ENCODE measurements at regions not wholly inside any gene's neighbourhood (a gene's known extent, or its start where the extent isn't known, plus 50 kb on each side); places are given as distances from the start of the nearest gene placed in this dataset.

GRCh38 chr6:14571001-14571400 lies 453.4 kb downstream of the CD83 start:
- DNase-seq (ENCODE audit: low read depth): no peak
- H3K4me3 ChIP-seq (ENCODE audit: control insufficient read depth, low read depth, low read length): no peak overlapping the region
- TF ChIP-seq CTCF (IDR thresholded peaks at IDR 0.05; ENCODE audit: control insufficient read depth, insufficient read depth, low read depth, low read length, missing control alignments): no peak

GRCh38 chr6:14571746-14572145 lies 454.2 kb downstream of the CD83 start:
- DNase-seq (ENCODE audit: low read depth): no peak
- no peak overlapping the region for H3K4me3 ChIP-seq (ENCODE audit: control insufficient read depth, low read depth, low read length)
- TF ChIP-seq CTCF (IDR thresholded peaks at IDR 0.05; ENCODE audit: control insufficient read depth, insufficient read depth, low read depth, low read length, missing control alignments): no peak

GRCh38 chr6:14573267-14573666 lies 455.7 kb downstream of the CD83 start:
- no peak for TF ChIP-seq CTCF (IDR thresholded peaks at IDR 0.05; ENCODE audit: control insufficient read depth, insufficient read depth, low read depth, low read length, missing control alignments)
- DNase-seq (ENCODE audit: low read depth): no peak

GRCh38 chr6:14573703-14574290 lies 456.2 kb downstream of the CD83 start:
- no peak for TF ChIP-seq CTCF (IDR thresholded peaks at IDR 0.05; ENCODE audit: control insufficient read depth, insufficient read depth, low read depth, low read length, missing control alignments)
- no peak for DNase-seq (ENCODE audit: low read depth)
- no peak overlapping the region for H3K4me3 ChIP-seq (ENCODE audit: control insufficient read depth, low read depth, low read length)

More at GRCh38 chr6:14573267-14573666, 455.7 kb downstream of the CD83 start:
- H3K4me3 ChIP-seq (ENCODE audit: control insufficient read depth, low read depth, low read length): no peak overlapping the region

- TF ChIP-seq CTCF (IDR thresholded peaks at IDR 0.05; ENCODE audit: control insufficient read depth, insufficient read depth, low read depth, low read length, missing control alignments): no peak
- DNase-seq (ENCODE audit: low read depth): no peak
- H3K4me3 ChIP-seq (ENCODE audit: control insufficient read depth, low read depth, low read length): no peak overlapping the region
Observed at GRCh38 chr6:14575961-14576360, 458.4 kb downstream of the CD83 start.

- no peak for DNase-seq (ENCODE audit: low read depth)
- H3K4me3 ChIP-seq (ENCODE audit: control insufficient read depth, low read depth, low read length): no peak overlapping the region
- no peak for TF ChIP-seq CTCF (IDR thresholded peaks at IDR 0.05; ENCODE audit: control insufficient read depth, insufficient read depth, low read depth, low read length, missing control alignments)
Observed at GRCh38 chr6:14578994-14579393, 461.4 kb downstream of the CD83 start.

- H3K4me3 ChIP-seq (ENCODE audit: control insufficient read depth, low read depth, low read length): no peak overlapping the region
- TF ChIP-seq CTCF (IDR thresholded peaks at IDR 0.05; ENCODE audit: control insufficient read depth, insufficient read depth, low read depth, low read length, missing control alignments): no peak
- DNase-seq (ENCODE audit: low read depth): no peak
Observed at GRCh38 chr6:14582749-14583148, 465.2 kb downstream of the CD83 start.
